22Rv1 (cell line): ENCODE measurements at regions not wholly inside any gene's neighbourhood (a gene's known extent, or its start where the extent isn't known, plus 50 kb on each side); places are given as distances from the start of the nearest gene placed in this dataset.

Experiments used
- CTCF ChIP-seq: fragments of 450-650 bp; IDR thresholded peaks from 2 replicates; pipeline ENCODE4 v1.5.1; 2017; ENCODE audit warnings: mild to moderate bottlenecking
- ZFX ChIP-seq: fragments of 450-650 bp; IDR thresholded peaks from 2 replicates; pipeline ENCODE4 v1.6.1; 2017; ENCODE audit warnings: antibody characterized with exemption, borderline replicate concordance

GRCh38 chr2:185990861-185991525, 252.4 kb downstream of the FSIP2 start:
- TF ChIP-seq CTCF (no peak), ZFX (no peak)
